H1 (cell line): ENCODE measurements at regions not wholly inside any gene's neighbourhood (a gene's known extent, or its start where the extent isn't known, plus 50 kb on each side); places are given as distances from the start of the nearest gene placed in this dataset.

ENCODE experiments used
- CTCF ChIA-PET: fragments of 300-600 bp; sonication (Branson Sonifier 250); formaldehyde crosslinking; loops from one replicate; lab custom pipeline; 2021; ENCODE audit not compliant: partially characterized antibody; lab: Charles Lee
- POLR2A ChIA-PET: fragments of 300-600 bp; sonication (Branson Sonifier 250); formaldehyde crosslinking; loops from one replicate; lab custom pipeline; 2021; ENCODE audit warnings: inconsistent platforms; ENCODE audit not compliant: partially characterized antibody; lab: Charles Lee
- DNase-seq, 2 experiments: peaks; one replicate each; pipeline versions ENCODE4 v3.0.0 to v3.0.0-alpha.2; 2010 to 2022; ENCODE audit warnings: low spot score in 2 of 2, low read depth in 1 of 2, mixed read lengths in 1 of 2
- FAIRE-seq: peaks from 2 replicates; lab custom pipeline; 2011; peaks lifted over from hg19 to GRCh38; lab: Jason Lieb, UNC
- H2AFZ ChIP-seq: 2 replicates; pipeline ENCODE4 v1.8.1; 2012; ENCODE audit warnings: low read length, inconsistent platforms
- H2AK5ac ChIP-seq: 2 replicates; pipeline ENCODE4 v1.6.1; 2013; ENCODE audit warnings: low read depth, low read length
- H2BK120ac ChIP-seq: replicated peaks from 2 replicates; pipeline ENCODE3; 2013; ENCODE audit warnings: low read depth, low read length, inconsistent platforms
- H2BK12ac ChIP-seq: 2 replicates; pipeline ENCODE4 v1.6.1; 2013; ENCODE audit warnings: low read depth, low read length
- H2BK15ac ChIP-seq: 2 replicates; pipeline ENCODE4 v1.6.1; 2013; ENCODE audit warnings: low read length
- H2BK20ac ChIP-seq: 2 replicates; pipeline ENCODE4 v1.6.1; 2013; ENCODE audit warnings: low read length
- H2BK5ac ChIP-seq: 2 replicates; pipeline ENCODE4 v1.6.1; 2013; ENCODE audit warnings: low read depth, low read length
- H3K14ac ChIP-seq: 2 replicates; pipeline ENCODE4 v1.6.1; 2013; ENCODE audit warnings: inconsistent platforms; ENCODE audit not compliant: insufficient read length
- H3K18ac ChIP-seq: 2 replicates; pipeline ENCODE4 v1.6.1; 2013; ENCODE audit warnings: low read length; ENCODE audit errors: extremely low read depth
- H3K23ac ChIP-seq: 2 replicates; pipeline ENCODE4 v1.6.1; 2013; ENCODE audit warnings: inconsistent platforms; ENCODE audit not compliant: insufficient read length
- H3K23me2 ChIP-seq: 2 replicates; pipeline ENCODE4 v1.6.1; 2013; ENCODE audit warnings: low read depth, low read length
- H3K27ac ChIP-seq: 2 replicates; pipeline ENCODE4 v1.6.1; 2011; ENCODE audit warnings: low read depth, low read length, inconsistent platforms
- H3K27me3 ChIP-seq, 4 experiments: replicated peaks in 1 of 4; 1 replicate in 1 of 4; 2 replicates in 3 of 4; pipeline versions ENCODE4 v1.6.1 to v1.8.1; 2011 to 2013; ENCODE audit warnings: low read length in 3 of 4, mild to moderate bottlenecking in 3 of 4, inconsistent platforms in 2 of 4, mixed read lengths in 2 of 4, moderate library complexity in 1 of 4; ENCODE audit not compliant: control insufficient read depth in 3 of 4, insufficient read depth in 3 of 4; ENCODE audit errors: extremely low read depth in 1 of 4
- H3K36me3 ChIP-seq, 4 experiments: 2 replicates each; pipeline versions ENCODE4 v1.6.1 to v1.8.1; 2011 to 2013; ENCODE audit warnings: mild to moderate bottlenecking in 4 of 4, low read length in 3 of 4, moderate library complexity in 2 of 4, control low read depth in 1 of 4, inconsistent platforms in 1 of 4; ENCODE audit not compliant: insufficient read depth in 4 of 4, control insufficient read depth in 2 of 4
- H3K4ac ChIP-seq: replicated peaks from 2 replicates; pipeline ENCODE3; 2013; ENCODE audit warnings: low read length, low read depth, mixed read lengths, inconsistent platforms; ENCODE audit not compliant: insufficient read length
- H3K4me1 ChIP-seq, 4 experiments: replicated peaks in 1 of 4; 1 replicate in 1 of 4; 2 replicates in 3 of 4; pipeline versions ENCODE4 v1.6.1 to v1.8.1; 2011 to 2013; ENCODE audit warnings: low read length in 3 of 4, inconsistent platforms in 2 of 4, mixed read lengths in 1 of 4; ENCODE audit not compliant: insufficient read depth in 4 of 4, control insufficient read depth in 3 of 4
- H3K4me2 ChIP-seq, 2 experiments: 2 replicates each; pipeline versions ENCODE4 v1.6.1 to v1.8.1; 2011 to 2013; ENCODE audit warnings: low read depth in 2 of 2, low read length in 2 of 2, control low read depth in 1 of 2, inconsistent platforms in 1 of 2, mild to moderate bottlenecking in 1 of 2; ENCODE audit not compliant: insufficient read depth in 1 of 2
- H3K4me3 ChIP-seq, 4 experiments: fragments of 200-600, 300-600 bp in 1 of 4; sonication (generic), shearing (Covaris generic), sonication (Bioruptor Twin) in 1 of 4; 2 replicates each; pipeline versions ENCODE4 v1.5.1 to v1.8.1; 2011 to 2016; ENCODE audit warnings: low read length in 4 of 4, low read depth in 3 of 4, control low read depth in 2 of 4, inconsistent platforms in 2 of 4, mild to moderate bottlenecking in 2 of 4, mixed read lengths in 1 of 4, moderate library complexity in 1 of 4; ENCODE audit not compliant: insufficient read depth in 2 of 4; ENCODE audit errors: extremely low read depth in 1 of 4
- H3K56ac ChIP-seq: replicated peaks from 2 replicates; pipeline ENCODE3; 2013; ENCODE audit warnings: low read depth, mild to moderate bottlenecking, mixed read lengths, low read length, inconsistent platforms; ENCODE audit not compliant: insufficient read length
- H3K79me1 ChIP-seq: 2 replicates; pipeline ENCODE4 v1.6.1; 2013; ENCODE audit warnings: low read depth, low read length, control low read depth
- H3K79me2 ChIP-seq, 2 experiments: 2 replicates each; pipeline versions ENCODE4 v1.6.1 to v1.8.1; 2012 to 2013; ENCODE audit warnings: low read length in 2 of 2, mild to moderate bottlenecking in 2 of 2, inconsistent platforms in 1 of 2; ENCODE audit not compliant: insufficient read depth in 2 of 2, control insufficient read depth in 1 of 2
- H3K9ac ChIP-seq, 4 experiments: replicated peaks in 1 of 4; 1 replicate in 1 of 4; 2 replicates in 3 of 4; pipeline versions ENCODE4 v1.6.1 to v1.8.1; 2011 to 2013; ENCODE audit warnings: low read depth in 3 of 4, low read length in 3 of 4, control low read depth in 2 of 4, mild to moderate bottlenecking in 2 of 4, moderate library complexity in 2 of 4, inconsistent platforms in 1 of 4; ENCODE audit errors: extremely low read depth in 1 of 4
- H3K9me3 ChIP-seq, 2 experiments: 2 replicates each; pipeline versions ENCODE4 v1.6.1 to v1.8.1; 2012 to 2013; ENCODE audit warnings: mild to moderate bottlenecking in 2 of 2, moderate library complexity in 2 of 2, control low read depth in 1 of 2, inconsistent platforms in 1 of 2, low read depth in 1 of 2, low read length in 1 of 2, mixed read lengths in 1 of 2; ENCODE audit not compliant: insufficient read depth in 2 of 2
- H4K20me1 ChIP-seq, 2 experiments: replicated peaks in 1 of 2; 2 replicates each; pipeline versions ENCODE3 to v1.8.1; 2011 to 2013; ENCODE audit warnings: inconsistent platforms in 2 of 2, low read length in 2 of 2, mild to moderate bottlenecking in 1 of 2; ENCODE audit not compliant: insufficient read depth in 2 of 2, control insufficient read depth in 1 of 2
- H4K5ac ChIP-seq: 2 replicates; pipeline ENCODE4 v1.6.1; 2013; ENCODE audit warnings: low read length, low read depth, mixed read lengths, inconsistent platforms; ENCODE audit not compliant: insufficient read length
- H4K8ac ChIP-seq: 2 replicates; pipeline ENCODE4 v1.8.0; 2013; ENCODE audit warnings: mild to moderate bottlenecking, moderate library complexity, low read length, inconsistent platforms; ENCODE audit not compliant: insufficient read depth; ENCODE audit errors: extremely low read depth
- H4K91ac ChIP-seq: replicated peaks from 2 replicates; pipeline ENCODE3; 2013; ENCODE audit warnings: low read length, mixed read lengths, inconsistent platforms; ENCODE audit not compliant: insufficient read length
- GTF2F1 ChIP-seq: IDR thresholded peaks from 2 replicates; pipeline ENCODE4 v1.6.1; 2012; ENCODE audit warnings: low read depth, low read length, improper control_type of control experiment, borderline replicate concordance
- JUND ChIP-seq: IDR thresholded peaks from 2 replicates; pipeline ENCODE4 v1.6.1; 2011; ENCODE audit warnings: mild to moderate bottlenecking, improper control_type of control experiment, low read length
- KDM5A ChIP-seq: fragments of 200-600 bp; IDR thresholded peaks from 2 replicates; pipeline ENCODE4 v1.7.1; 2012; ENCODE audit warnings: mild to moderate bottlenecking, low read length, inconsistent platforms, mixed read lengths
- TEAD4 ChIP-seq: IDR thresholded peaks from 2 replicates; pipeline ENCODE4 v1.6.1; 2012; ENCODE audit warnings: low read depth, low read length, inconsistent platforms, mixed read lengths
- WGBS, 2 experiments: shearing (Covaris generic) in 1 of 2; methylation state at CpG; one replicate each; pipeline versions ENCODE4 v1.1.6 to v1.1.7; 2013 to 2015; ENCODE audit warnings: low lambda C conversion rate in 2 of 2, mixed read lengths in 2 of 2, inconsistent platforms in 1 of 2, low coverage in 1 of 2, missing lambda C conversion rate in 1 of 2; ENCODE audit not compliant: insufficient replicate concordance in 2 of 2, insufficient coverage in 1 of 2, insufficient read length in 1 of 2; ENCODE audit errors: extremely low coverage in 1 of 2, missing lambda C conversion rate in 1 of 2; 5-methylcytosine and 5-hydroxymethylcytosine counted together

DNA sequence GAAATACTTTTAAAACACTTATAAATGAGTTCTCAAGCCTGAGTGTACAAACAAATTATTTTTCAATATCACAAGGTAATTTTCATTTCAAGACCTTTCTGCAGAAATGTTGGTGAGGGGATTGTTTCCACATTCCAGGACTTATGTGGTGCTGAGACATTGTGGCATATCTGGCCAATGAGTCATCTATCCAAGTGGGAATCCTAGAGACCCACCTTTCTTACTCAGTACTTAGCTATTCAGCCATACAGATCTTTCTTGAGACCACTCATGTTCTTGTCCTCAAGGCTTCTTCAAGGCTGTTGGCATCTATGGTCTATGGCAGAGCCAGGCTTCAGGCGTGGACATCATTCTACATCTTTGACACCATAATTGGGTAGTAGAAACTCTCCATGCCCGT, 225.4 kb downstream of the DKK1 start:
- Histone ChIP-seq H3K4me1 (no peaks in the 10 kb centered on the region), H3K4me3 (no peak overlapping the region), H3K14ac (no peak overlapping the region), H4K20me1 (no peaks in the 10 kb centered on the region), H4K8ac (no peak overlapping the region), H3K36me3 (no peaks in the 10 kb centered on the region), H2BK120ac (no peak overlapping the region), H3K27ac (no peak overlapping the region), H2AK5ac (no peak overlapping the region), H2BK12ac (no peak overlapping the region; the same call in 1 of the 2 replicates), H3K56ac (no peak overlapping the region), H3K9ac (no peak overlapping the region), H3K9me3 (no peaks in the 10 kb centered on the region), H3K23me2 (no peaks in the 10 kb centered on the region), H2BK20ac (no peak overlapping the region), H2AFZ (no peak overlapping the region), H3K18ac (no peak overlapping the region), H3K4ac (no peak overlapping the region), H4K91ac (no peak overlapping the region), H3K79me2 (no peaks in the 10 kb centered on the region), H3K79me1 (no peaks in the 10 kb centered on the region), H3K23ac (no peak overlapping the region), H2BK15ac (0 out of 2 replicates have a peak overlapping the region, but pooled peaks have one; percentile 61), H4K5ac (no peak overlapping the region), H2BK5ac (no peak overlapping the region), H3K4me2 (no peak overlapping the region), H3K27me3 (no peaks in the 10 kb centered on the region)
- ChIA-PET POLR2A (no interaction called here), CTCF (no interaction called here)
- FAIRE-seq: no peak
- WGBS, 2 experiments: 93% methylated on average over 2 of the region's 2 CpGs; no CpG with 5 or more reads in 1 of the 2 experiments
- DNase-seq: no peak
- TF ChIP-seq GTF2F1 (no peak), TEAD4 (peak; percentile 39; the same call in 1 of the 2 replicates), KDM5A (no peak), JUND (peak; percentile 83)
